H9 (cell line): ENCODE measurements at regions not wholly inside any gene's neighbourhood (a gene's known extent, or its start where the extent isn't known, plus 50 kb on each side); places are given as distances from the start of the nearest gene placed in this dataset.

ENCODE experiments used
- DNase-seq: peaks from one replicate; pipeline ENCODE4 v3.0.0-alpha.2; 2017
- H2AFZ ChIP-seq: one replicate; pipeline ENCODE4 v1.6.1; 2013; ENCODE audit warnings: mild to moderate bottlenecking, low read length, control low read depth, moderate library complexity
- H2AK5ac ChIP-seq: 2 replicates; pipeline ENCODE4 v1.6.1; 2013; ENCODE audit warnings: low read length, control low read depth, mixed read lengths; ENCODE audit not compliant: insufficient read length
- H2BK120ac ChIP-seq: one replicate; pipeline ENCODE4 v1.6.1; 2013; ENCODE audit warnings: low read depth, mild to moderate bottlenecking, low read length, control low read depth, inconsistent platforms; ENCODE audit not compliant: poor library complexity, severe bottlenecking
- H2BK12ac ChIP-seq: 2 replicates; pipeline ENCODE4 v1.6.1; 2013; ENCODE audit warnings: low read length, control low read depth, mixed read lengths, low read depth; ENCODE audit not compliant: insufficient read length
- H2BK15ac ChIP-seq: 2 replicates; pipeline ENCODE4 v1.6.1; 2013; ENCODE audit warnings: low read depth, low read length, control low read depth
- H2BK20ac ChIP-seq: one replicate; pipeline ENCODE4 v1.6.1; 2013; ENCODE audit warnings: low read depth, mild to moderate bottlenecking, low read length, control low read depth, inconsistent platforms; ENCODE audit not compliant: poor library complexity, severe bottlenecking
- H2BK5ac ChIP-seq: 2 replicates; pipeline ENCODE4 v1.6.1; 2013; ENCODE audit warnings: low read length, control low read depth, mixed read lengths; ENCODE audit not compliant: insufficient read length
- H3K14ac ChIP-seq: 2 replicates; pipeline ENCODE4 v1.6.1; 2013; ENCODE audit warnings: low read length, control low read depth; ENCODE audit not compliant: insufficient read depth
- H3K18ac ChIP-seq: 2 replicates; pipeline ENCODE4 v1.6.1; 2013; ENCODE audit warnings: low read depth, mild to moderate bottlenecking, mixed read lengths, low read length, control low read depth; ENCODE audit not compliant: insufficient read length
- H3K23ac ChIP-seq: 2 replicates; pipeline ENCODE4 v1.6.1; 2013; ENCODE audit warnings: low read length, control low read depth, mixed read lengths, low read depth; ENCODE audit not compliant: insufficient read length
- H3K23me2 ChIP-seq: 2 replicates; pipeline ENCODE4 v1.6.1; 2013; ENCODE audit warnings: low read depth, mild to moderate bottlenecking, mixed read lengths, low read length, control low read depth; ENCODE audit not compliant: insufficient read length, poor library complexity, severe bottlenecking
- H3K27ac ChIP-seq: 2 replicates; pipeline ENCODE4 v1.5.1; 2013; ENCODE audit warnings: low read length, control low read depth, mixed read lengths, low read depth; ENCODE audit not compliant: insufficient read length
- H3K27me3 ChIP-seq: 2 replicates; pipeline ENCODE4 v1.6.1; 2013; ENCODE audit warnings: low read length, control low read depth, inconsistent platforms; ENCODE audit not compliant: insufficient read depth
- H3K4ac ChIP-seq: 2 replicates; pipeline ENCODE4 v1.6.1; 2013; ENCODE audit warnings: low read depth, mild to moderate bottlenecking, control low read depth, inconsistent platforms, low read length, moderate library complexity
- H3K4me1 ChIP-seq: 2 replicates; pipeline ENCODE4 v1.6.1; 2013; ENCODE audit warnings: low read length, control low read depth, inconsistent platforms; ENCODE audit not compliant: insufficient read depth
- H3K4me2 ChIP-seq: 2 replicates; pipeline ENCODE4 v1.6.1; 2013; ENCODE audit warnings: low read length, control low read depth, mixed read lengths; ENCODE audit not compliant: insufficient read length, insufficient read depth
- H3K56ac ChIP-seq: 2 replicates; pipeline ENCODE4 v1.6.1; 2013; ENCODE audit warnings: low read depth, mild to moderate bottlenecking, mixed read lengths, low read length, control low read depth; ENCODE audit not compliant: insufficient read length
- H3K79me1 ChIP-seq: 2 replicates; pipeline ENCODE4 v1.6.1; 2013; ENCODE audit warnings: low read depth, mild to moderate bottlenecking, moderate library complexity, low read length, control low read depth, inconsistent platforms; ENCODE audit not compliant: insufficient read depth, poor library complexity, severe bottlenecking
- H3K79me2 ChIP-seq: 2 replicates; pipeline ENCODE4 v1.6.1; 2013; ENCODE audit warnings: low read length, control low read depth, inconsistent platforms; ENCODE audit not compliant: insufficient read depth
- H3K9ac ChIP-seq: 2 replicates; pipeline ENCODE4 v1.6.1; 2013; ENCODE audit warnings: low read length, control low read depth, mixed read lengths; ENCODE audit not compliant: insufficient read length; ENCODE audit errors: extremely low read depth
- H3K9me3 ChIP-seq: one replicate; pipeline ENCODE4 v1.6.1; 2013; ENCODE audit warnings: low read depth, low read length, inconsistent platforms; ENCODE audit not compliant: control insufficient read depth
- H3T11ph ChIP-seq: one replicate; pipeline ENCODE4 v1.6.1; 2013; ENCODE audit warnings: mild to moderate bottlenecking, low read length, control low read depth, inconsistent platforms
- H4K20me1 ChIP-seq: one replicate; pipeline ENCODE4 v1.6.1; 2013; ENCODE audit not compliant: control insufficient read depth, insufficient read length, insufficient read depth
- H4K5ac ChIP-seq: 2 replicates; pipeline ENCODE4 v1.6.1; 2013; ENCODE audit warnings: low read depth, mild to moderate bottlenecking, mixed read lengths, low read length, control low read depth; ENCODE audit not compliant: insufficient read length
- H4K8ac ChIP-seq: replicated peaks from 2 replicates; pipeline ENCODE4 v1.6.1; 2013; ENCODE audit warnings: low read length, control low read depth, mixed read lengths, low read depth; ENCODE audit not compliant: insufficient read length
- H4K91ac ChIP-seq: 2 replicates; pipeline ENCODE4 v1.6.1; 2013; ENCODE audit warnings: low read depth, mild to moderate bottlenecking, moderate library complexity, mixed read lengths, low read length, control low read depth; ENCODE audit not compliant: insufficient read length
- H3K27ac Mint-ChIP-seq, 3 experiments: 2 replicates in 2 of 3; 3 replicates in 1 of 3; pipeline ENCODE4 v1.8.0; 2020 to 2021; ENCODE audit warnings: mixed read lengths in 3 of 3, mild to moderate bottlenecking in 1 of 3, moderate library complexity in 1 of 3
- H3K27me3 Mint-ChIP-seq: 2 replicates; pipeline ENCODE4 v1.8.0; 2021; ENCODE audit warnings: low read depth, mild to moderate bottlenecking, moderate library complexity, mixed read lengths
- H3K36me3 Mint-ChIP-seq, 3 experiments: 2 replicates in 2 of 3; 3 replicates in 1 of 3; pipeline ENCODE4 v1.8.0; 2020 to 2021; ENCODE audit warnings: low read depth in 3 of 3, mixed read lengths in 3 of 3; ENCODE audit not compliant: insufficient read depth in 1 of 3
- H3K4me1 Mint-ChIP-seq, 2 experiments: 2 replicates each; pipeline ENCODE4 v1.8.0; 2020; ENCODE audit warnings: mixed read lengths in 2 of 2
- H3K4me3 Mint-ChIP-seq, 2 experiments: 2 replicates in 1 of 2; 3 replicates in 1 of 2; pipeline ENCODE4 v1.8.0; 2020 to 2021; ENCODE audit warnings: mild to moderate bottlenecking in 2 of 2, mixed read lengths in 2 of 2, moderate library complexity in 1 of 2
- H3K9me3 Mint-ChIP-seq, 2 experiments: 2 replicates in 1 of 2; 3 replicates in 1 of 2; pipeline ENCODE4 v1.8.0; 2020; ENCODE audit warnings: mild to moderate bottlenecking in 2 of 2, mixed read lengths in 2 of 2, moderate library complexity in 1 of 2
- CTCF ChIP-seq: fragments of 200-600 bp; sonication (generic); conservative IDR thresholded peaks from 3 replicates; pipeline ENCODE4 v1.8.0; 2021; ENCODE audit warnings: antibody characterized with exemption, mild to moderate bottlenecking
- WGBS: extraction: QIAGEN DNeasy Blood & Tissue Kit; methylation state at CpG from one replicate; pipeline ENCODE4 v1.1.7; 2013; ENCODE audit warnings: missing lambda C conversion rate, low lambda C conversion rate, mixed read lengths; ENCODE audit not compliant: insufficient read length; ENCODE audit errors: extremely low coverage; 5-methylcytosine and 5-hydroxymethylcytosine counted together

- H3K4me2 ChIP-seq: no peak overlapping the region
- H2BK12ac ChIP-seq: no peak overlapping the region
Observed at GRCh38 chr3:146750196-146750595, 145.1 kb upstream of the PLSCR5 start.

More at GRCh38 chr3:146750196-146750595, 145.1 kb upstream of the PLSCR5 start:
- no peak overlapping the region for H3K14ac ChIP-seq
- no peak overlapping the region for H3K23ac ChIP-seq
- Mint-ChIP-seq H3K9me3 (no peaks in the 10 kb centered on the region), H3K27me3 (no peaks in the 10 kb centered on the region), H3K4me1 (no peaks in the 10 kb centered on the region; a peak in 1 of 4 replicates), H3K4me3 (no peak overlapping the region), H3K36me3 (no peaks in the 10 kb centered on the region), H3K27ac (no peak overlapping the region; a peak in 1 of 7 replicates)
- H4K8ac ChIP-seq: no peak overlapping the region
- no peak overlapping the region for H3K9ac ChIP-seq
- no peak overlapping the region for H2AK5ac ChIP-seq
- H2BK5ac ChIP-seq: no peak overlapping the region
- H4K5ac ChIP-seq: no peak overlapping the region
- H3T11ph ChIP-seq: no peak overlapping the region
- H3K18ac ChIP-seq: no peak overlapping the region
- no peaks in the 10 kb centered on the region for H3K4me1 ChIP-seq
- no peak overlapping the region for H3K27ac ChIP-seq
- H3K27me3 ChIP-seq: no peaks in the 10 kb centered on the region
- H3K4ac ChIP-seq: no peak overlapping the region
- no peaks in the 10 kb centered on the region for H3K79me2 ChIP-seq
- DNase-seq: no peak
- H3K56ac ChIP-seq: no peak overlapping the region
- H2BK15ac ChIP-seq: no peak overlapping the region
- no peak for TF ChIP-seq CTCF
- no peaks in the 10 kb centered on the region for H3K23me2 ChIP-seq
- no peak overlapping the region for H2BK20ac ChIP-seq
- no peaks in the 10 kb centered on the region for H3K79me1 ChIP-seq
- H4K20me1 ChIP-seq: no peaks in the 10 kb centered on the region
- H2BK120ac ChIP-seq: no peak overlapping the region
- WGBS: no CpG with 5 or more reads among the region's 2 CpGs
- no peak overlapping the region for H4K91ac ChIP-seq
- H3K9me3 ChIP-seq: no peaks in the 10 kb centered on the region
- no peak overlapping the region for H2AFZ ChIP-seq
